NB4 (cell line): ENCODE measurements at regions not wholly inside any gene's neighbourhood (a gene's known extent, or its start where the extent isn't known, plus 50 kb on each side); places are given as distances from the start of the nearest gene placed in this dataset.

Experiments
- CTCF ChIP-seq: IDR thresholded peaks from one replicate; pipeline ENCODE4 v1.5.1; 2012; ENCODE audit warnings: low read depth, low read length
- POLR2A ChIP-seq: IDR thresholded peaks from 2 replicates; pipeline ENCODE4 v1.6.1; 2011; ENCODE audit warnings: mild to moderate bottlenecking; ENCODE audit not compliant: insufficient read length; ENCODE audit errors: extremely low read depth

DNA sequence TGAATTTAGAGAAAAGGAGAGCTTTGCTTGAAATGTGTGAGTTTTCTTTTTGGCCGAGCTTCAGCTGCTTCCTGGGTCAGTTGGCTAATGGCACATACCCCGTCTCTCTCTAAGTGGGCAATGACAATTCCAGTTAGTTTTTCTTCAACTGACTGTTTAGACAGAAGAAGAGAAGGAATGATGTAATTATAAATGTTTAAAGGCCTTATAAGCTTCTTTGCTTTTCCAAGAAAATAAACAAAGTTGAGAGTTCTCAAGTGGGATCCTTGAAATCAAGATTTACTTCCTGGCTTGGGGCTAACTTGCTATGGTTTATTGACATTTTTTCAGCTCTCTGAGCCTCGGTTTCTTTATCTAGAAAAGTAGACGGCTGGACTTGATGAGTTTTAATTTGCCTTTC lies 794.9 kb upstream of the ACVR2A start:
- no peak for TF ChIP-seq CTCF
- no peak for TF ChIP-seq POLR2A
